NCI-H446 (cell line): ENCODE measurements at regions not wholly inside any gene's neighbourhood (a gene's known extent, or its start where the extent isn't known, plus 50 kb on each side); places are given as distances from the start of the nearest gene placed in this dataset.

ENCODE experiments used
- DNase-seq, 2 experiments: peaks; one replicate each; lab custom pipeline; 2025; lab: John Stamatoyannopoulos, UW

DNA sequence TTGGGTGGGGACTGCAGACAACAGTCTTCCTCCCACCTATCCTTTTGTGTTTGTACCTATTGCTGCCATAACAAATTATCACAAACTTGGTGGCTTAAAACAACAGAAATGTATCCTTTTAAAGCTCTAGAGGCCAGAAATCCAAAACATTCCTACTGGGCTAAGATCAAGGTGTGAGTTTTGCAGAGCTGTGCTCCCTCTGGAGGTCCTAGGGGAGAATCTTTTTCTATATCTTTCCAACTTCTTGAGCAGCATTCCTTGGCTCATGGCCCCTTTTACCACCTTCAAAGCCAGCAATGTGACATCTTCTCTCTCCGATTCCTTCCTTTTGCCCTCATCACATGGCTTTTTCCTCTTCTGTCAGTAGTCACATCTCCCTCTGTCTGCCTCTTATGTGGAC, 190.6 kb downstream of the TTC8 start:
- DNase-seq: no peak

DNA sequence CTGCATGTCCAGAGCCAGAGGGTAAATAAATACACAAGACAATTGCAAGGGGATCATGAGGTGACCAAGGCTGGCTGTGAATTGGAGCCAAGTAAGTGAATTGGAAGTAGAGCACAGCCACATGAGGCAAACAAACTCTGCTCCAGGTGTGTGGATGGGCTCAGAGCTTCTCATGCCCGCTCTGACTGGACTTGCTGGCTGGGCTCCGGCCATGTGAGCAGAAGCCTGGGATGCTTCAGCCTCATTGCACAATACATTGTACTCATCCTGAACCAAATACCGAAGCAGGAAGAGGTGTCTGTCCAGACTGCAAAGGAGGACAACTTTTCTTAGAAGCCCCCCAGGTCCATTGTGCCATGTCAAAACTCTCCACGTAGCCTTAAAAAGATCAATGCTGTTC, 193.0 kb downstream of the TTC8 start:
- DNase-seq: no peak

DNA sequence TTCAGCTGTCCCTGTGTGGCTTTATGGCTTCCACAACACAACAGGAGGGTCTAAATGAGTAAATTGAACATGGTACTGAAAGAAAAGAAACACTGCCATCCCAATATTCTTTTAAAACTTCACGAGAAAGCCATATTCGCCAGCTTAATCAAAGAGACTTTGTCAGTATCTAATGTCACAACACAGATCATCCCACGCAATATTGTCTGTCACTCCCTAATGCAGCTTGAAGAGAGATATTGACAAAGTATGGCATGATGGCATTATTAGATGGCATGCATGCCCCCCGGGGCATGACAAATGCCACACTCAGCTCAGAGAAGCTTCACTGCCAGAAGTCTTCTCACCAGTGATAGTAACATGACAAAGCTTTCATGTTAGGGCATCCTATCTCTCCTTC, 197.8 kb downstream of the TTC8 start:
- DNase-seq: no peak

DNA sequence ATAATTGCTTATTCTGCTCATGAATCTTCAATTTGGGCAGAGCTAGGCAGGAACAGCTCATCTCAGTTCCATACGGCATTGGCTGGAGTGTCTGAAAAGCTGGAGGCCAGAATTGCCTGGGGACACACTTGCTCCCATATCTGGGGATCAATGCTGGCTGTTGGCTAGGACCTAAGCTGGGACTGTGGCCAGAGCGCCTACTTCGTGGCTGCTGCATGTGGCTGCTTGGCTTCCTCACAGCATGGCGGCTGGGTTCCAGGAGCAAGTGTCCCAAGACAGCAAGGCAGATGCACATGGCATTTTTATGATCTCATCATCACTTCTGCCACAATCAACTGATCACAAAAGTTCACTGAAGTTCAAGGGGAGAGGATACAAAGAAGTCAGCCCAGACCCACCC, 200.2 kb downstream of the TTC8 start:
- peak in 1 of 2 experiments; percentile 86 for DNase-seq

DNA sequence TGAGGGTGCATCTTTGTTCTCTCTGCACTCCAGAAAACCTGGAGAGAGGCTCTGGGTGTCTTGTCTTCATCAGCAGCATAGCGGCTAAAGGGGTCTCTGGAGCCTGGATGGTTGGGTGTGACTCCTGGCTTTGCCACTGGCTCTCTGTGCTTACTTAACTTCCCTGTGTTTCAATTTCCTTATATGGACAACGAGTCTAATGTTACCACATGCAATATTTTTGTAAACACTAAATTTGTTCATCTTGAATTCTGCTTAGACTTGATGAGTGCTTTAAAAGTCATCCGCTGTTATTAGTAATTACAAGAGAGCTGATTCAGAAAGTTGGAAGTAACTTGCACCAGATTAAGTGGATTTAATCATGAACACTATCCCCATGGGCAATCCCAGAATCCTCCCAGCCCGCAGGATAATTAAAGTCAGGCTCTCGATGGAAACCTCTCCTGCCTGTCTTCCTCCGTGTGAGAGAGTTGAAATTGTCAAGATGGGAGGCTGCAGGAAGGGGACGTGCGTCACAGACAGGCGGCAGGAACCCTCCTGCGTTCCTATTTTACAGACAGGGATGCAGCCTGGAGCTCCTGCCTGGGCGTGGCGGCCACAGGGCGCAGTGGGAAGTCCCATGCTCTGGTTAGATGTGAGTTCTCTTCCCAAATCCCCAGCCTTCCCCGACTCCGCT, 201.2 kb downstream of the TTC8 start:
- DNase-seq: no peak

DNA sequence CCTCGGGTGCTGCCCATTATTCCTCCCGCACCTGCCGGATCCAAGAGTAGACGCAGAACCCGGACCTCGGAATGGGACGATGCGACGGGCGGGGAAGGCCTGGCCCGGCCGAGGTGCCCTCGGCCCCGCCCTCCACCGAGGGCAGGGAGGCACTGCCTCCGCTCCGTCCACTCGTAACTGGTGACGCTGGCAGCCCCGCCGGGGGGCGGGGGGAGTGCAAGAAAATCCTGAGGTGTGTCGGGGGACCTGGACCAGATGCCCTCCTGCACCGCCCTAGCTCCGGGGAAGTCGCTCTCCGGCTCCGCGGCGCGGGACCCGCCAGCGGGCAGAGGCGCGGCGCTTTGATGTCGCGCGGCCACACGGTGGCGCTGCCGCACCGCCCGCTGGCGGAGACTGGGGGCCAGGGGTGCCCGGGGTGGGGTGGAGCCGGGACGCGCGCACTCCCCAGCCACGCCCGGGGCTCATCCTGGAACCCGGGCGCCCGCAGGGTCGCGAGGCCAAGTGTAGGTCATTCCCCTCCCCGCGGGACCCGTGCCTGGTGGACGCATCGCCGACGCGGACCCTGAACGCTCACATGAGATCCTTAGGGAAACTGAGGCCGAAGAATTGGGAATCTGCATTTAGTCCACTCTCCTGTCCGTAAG, 202.8 kb downstream of the TTC8 start:
- peak in 1 of 2 experiments; percentile 70 for DNase-seq

DNA sequence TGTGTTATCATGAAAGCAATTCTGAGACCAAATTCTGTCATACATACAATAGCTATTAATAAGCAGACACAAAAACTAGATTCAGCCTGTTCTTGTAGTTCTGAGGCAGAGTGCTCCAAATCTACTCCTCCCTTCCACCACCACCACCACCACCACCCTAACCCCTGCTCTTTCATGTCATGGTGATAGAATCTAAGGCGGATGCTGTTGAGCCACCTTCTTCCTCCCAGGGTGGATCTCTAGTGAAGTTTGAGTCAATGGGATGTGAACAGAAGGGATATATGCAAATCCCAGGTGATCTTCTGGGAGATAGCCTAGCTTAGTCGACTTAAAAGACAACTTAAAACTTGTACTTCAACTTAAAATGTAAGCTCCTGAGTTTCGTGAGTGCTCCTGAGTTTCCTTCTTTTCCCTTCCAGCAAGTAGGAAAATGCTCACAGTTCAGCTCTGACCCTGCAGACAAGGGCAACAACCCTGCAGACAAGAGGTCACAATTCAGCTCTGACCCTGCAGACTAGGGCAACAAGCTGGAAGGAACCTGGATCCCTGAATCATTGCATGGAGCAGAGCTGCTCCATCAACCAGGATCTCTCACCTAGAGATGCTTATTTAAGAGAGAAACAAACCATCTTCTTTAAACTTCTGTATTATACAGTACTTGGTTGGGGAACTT, 204.1 kb downstream of the TTC8 start:
- DNase-seq: no peak

DNA sequence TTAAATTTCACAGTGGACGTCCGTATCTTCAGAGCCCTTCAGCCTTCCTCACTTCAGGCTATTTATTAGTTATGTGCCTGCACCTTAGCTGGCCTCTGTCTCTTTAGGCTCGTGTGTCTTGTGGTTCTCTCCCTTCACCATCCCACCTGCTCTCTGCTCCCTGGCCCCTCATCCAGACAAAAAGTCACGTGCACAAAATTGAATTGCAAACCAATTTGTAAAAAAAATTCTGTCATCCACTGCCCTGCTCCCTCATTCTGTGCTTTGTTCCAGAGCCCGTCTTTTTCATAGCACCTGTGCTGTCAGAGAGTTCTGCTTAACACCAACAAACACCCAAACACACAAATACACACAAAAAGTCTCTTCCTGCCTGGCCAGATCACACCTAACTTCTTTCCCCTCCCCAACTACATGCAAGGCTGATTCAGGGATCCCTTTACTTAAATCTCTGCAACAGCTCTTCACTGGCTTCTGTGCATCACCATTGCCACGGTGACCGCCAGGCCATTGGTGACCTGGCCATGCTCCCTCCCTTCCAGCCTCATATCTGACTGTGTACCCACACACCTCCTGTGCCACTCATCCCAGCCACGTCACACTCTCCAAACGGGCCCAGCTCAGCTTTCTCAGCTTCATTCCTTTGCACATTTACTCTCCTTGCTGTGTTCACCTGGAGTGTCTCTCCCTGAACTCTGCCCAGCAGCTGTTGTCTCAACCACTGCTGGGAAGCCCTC, 205.7 kb downstream of the TTC8 start:
- no peak for DNase-seq

DNA sequence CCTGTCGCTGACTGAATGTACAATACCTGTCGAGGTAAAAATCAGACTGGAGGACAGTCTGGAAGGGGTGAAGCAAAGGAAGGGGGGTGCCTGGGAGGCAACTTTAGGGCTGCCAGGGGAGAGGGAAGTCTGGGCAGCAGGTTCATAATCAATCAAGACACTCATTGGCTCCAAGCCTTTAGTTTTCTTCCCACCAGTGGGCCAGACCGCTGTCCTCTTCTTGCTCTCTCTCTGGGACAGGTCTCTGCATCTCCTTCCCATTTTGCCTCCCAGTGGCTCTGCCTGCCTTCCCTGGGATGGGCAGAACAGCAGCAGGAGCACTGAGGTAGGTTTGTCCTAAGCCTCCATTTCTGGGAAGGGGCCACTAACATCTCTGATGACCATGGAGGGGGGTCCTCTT, 206.5 kb downstream of the TTC8 start:
- DNase-seq: no peak

DNA sequence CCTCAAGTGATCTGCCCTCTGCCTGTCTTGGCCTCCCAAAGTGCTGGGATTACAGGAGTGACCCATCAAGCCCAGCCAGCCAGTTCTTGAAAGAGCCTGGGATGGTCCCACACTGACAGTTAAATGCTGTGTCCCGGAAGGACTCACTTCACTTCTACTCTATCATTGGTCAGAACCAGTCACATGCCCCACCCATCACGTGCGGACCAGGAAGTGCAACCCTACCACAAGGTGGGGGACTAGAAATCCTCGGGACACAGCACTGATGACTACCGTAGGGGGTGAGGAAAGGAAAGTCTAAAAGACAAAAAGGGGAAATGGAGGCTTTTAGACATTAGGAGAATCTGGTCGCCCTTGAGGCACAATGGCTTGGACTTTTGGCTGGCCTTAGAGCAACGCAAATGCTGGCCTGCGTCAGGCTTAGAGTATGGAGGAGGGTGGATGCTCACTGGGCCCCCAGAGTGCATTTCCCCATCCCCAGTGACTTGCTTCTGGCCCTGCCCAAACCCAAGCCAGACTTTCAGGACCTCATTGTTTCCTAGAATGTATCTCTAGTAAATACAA, 207.7 kb downstream of the TTC8 start:
- no peak for DNase-seq

DNA sequence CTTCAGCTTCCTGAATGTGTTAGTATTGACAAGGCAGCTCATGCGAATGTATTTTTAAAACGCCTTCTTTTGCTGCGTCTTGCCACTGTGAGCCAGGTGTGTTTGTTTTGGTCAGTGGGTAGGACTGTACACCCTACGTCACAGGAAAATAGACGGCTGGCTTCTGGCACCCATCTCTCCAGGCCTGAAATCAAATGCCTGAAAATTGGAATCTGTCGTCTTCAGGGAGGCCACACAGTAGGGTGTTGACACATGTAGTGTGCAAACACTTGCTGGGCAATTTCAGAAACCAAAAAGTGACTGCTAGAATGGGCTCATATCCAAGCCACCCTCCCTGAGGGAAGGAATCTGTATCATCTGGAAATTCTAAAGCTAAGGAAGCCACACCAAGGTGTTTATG, 209.3 kb downstream of the TTC8 start:
- no peak for DNase-seq

DNA sequence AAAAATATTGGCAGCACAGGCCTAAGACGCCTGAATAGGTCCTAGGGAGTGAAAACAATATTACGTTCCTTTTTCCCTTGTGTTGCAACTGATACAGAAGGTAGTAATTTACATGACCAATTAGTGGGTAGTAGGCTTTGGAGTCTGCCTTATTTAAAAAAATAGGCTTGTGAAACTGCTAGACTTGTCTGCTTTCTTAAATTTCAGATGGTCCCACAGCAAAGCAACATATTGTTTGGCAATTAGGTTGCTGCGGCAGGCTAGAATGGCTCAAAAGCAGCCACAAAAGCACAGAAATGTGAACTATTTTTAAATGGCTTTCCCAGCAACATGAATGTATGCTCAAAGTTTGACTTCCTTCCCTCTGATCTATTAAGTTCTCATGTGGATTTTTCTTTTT, 211.9 kb downstream of the TTC8 start:
- DNase-seq: no peak

DNA sequence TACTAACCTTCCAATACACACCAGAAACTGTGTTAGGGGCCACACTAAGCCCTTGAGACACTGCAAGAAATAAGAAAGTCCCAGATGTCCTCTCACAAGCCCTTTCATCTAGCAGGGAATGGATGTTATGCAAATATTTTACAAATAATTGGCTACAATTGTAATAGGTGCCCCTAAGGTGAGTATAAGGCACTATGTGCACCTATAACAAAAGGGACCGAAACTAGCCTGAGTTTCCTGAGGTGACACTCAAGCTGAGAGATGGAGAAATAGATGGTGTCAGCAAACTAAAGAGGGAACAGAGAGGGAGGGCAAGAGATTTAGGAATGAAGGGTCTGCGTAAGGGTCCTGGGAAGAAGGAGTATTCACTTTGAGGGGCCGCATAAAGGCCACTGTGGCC, 212.6 kb downstream of the TTC8 start:
- no peak for DNase-seq

DNA sequence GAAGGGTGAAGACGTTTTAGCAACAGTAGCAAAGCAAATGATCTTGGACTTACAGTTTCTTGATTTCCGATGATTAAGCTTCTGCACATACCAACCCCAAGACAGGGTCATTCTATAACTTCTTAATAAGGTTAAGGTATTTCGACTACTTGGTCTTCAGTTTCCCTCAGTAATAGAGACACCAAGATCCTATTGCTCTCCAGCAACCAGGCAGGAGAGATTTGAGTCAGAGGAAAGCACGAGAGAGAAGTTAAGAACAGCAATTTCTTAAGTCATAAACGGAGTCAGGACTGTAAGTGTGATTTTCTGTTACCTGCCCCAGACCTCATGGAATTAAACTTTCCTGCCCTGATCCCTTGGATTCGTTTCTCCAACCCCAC, 215.6 kb downstream of the TTC8 start:
- DNase-seq: no peak

DNA sequence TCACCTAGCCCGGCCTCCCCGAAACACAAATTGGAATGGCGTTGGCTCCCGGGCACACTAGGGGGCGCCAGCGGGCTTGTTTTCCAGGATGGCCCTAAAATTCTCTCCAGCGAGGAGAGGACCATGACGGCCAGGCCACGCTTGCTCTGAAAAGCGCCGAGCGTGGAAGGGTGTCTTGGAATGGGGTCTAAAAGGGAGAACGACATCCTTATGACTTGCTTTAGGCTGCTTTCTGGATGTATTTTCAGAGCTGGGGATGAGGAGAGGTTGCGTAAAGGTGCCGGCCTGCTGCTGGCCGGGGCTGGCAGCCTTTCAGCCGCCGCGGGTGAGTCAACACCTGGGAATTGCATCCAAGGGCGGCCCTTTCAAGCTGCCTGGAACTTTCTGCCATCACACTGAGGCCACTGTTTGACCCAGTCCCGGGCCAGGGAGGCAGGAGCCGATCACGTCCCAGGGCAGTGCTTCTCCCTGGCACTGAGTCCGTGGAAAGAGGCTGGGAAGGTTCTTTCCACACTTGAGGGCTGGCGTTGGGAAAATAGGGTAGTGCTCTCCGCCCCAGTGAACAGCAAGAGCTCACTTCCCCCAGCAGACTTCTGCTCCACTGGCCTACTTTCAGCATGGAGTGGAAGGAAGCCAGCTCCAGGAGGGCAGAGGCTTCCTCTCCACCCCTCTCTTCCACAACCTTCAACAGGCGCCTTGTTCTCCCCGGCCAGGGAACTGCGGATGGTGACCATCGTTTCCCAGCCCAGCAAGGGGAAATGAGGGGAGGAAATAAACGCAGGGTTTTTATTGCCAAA, 216.2 kb downstream of the TTC8 start:
- peak; percentile 89 to 96 for DNase-seq

DNA sequence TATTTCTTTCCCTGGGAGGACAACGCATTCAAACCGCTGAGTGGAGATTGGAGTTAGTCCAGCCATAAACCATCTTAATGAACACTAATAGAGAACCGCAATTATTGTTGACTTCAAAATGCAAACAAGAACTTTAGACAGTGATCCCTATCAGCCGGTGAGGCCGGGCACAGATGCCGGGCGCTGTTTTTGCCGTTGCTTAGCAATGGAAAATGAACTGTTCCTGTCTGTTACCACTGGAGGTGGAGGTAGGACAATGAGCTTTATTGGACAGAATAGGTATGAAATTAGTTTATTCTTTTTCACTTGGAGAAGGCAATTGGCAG, 216.8 kb downstream of the TTC8 start:
- DNase-seq: peak; percentile 69 to 78

DNA sequence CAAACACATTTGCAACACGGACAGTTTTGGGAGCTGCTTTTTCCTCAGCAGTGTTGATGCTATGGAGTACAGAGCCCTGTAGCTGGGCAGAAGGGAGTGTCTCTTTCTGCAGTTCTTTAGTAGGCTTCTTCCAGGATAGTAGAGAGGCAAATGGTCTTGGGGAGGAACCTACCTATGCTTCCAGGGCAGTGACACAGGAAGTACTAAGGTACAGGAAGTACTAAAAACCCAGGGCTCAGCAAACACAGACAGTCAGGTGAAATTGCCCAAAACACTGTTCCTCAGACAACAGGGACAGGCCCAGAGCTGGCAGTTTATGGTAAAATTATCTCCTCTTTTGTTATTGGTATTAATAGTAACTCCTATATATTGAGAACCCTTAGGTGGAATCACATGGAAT, 217.6 kb downstream of the TTC8 start:
- DNase-seq: no peak

DNA sequence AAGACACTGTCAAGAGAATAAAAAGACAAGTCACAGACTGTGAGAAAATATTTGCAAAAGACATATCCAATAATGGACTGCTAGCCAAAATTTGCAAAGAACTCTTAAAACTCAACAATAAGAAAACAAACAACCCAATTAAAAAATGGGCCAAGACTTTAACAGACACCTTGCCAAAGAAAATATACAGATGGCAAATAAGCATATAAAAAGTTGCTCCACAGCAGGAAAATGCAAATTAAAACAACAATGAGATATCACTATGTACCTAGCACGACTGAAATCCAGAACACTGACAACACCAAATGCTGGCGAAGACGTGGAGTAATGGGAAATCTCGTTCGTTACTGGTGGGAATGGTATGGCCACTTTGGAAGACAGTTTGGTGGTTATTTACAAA, 228.9 kb downstream of the TTC8 start:
- DNase-seq: no peak

DNA sequence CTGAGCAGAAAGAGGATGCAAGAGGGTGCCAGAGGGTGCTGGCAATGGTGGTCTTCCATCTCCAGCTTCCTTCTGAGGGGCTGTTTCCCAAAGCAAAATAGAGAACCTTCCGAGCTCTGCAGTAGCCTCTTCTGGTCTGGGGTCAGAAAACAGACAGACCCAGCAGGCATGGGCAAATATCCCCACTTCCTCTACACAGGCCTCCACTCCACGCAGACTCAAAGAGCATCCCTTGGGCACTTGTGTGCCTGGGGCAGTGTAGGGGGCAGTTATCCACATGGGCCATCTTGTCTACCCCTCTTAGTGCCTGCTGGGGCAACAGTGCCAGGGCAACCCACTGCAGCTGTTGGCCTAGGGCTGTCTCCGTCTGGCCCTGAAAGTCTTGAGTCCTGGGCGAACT, 231.9 kb downstream of the TTC8 start:
- DNase-seq: no peak

DNA sequence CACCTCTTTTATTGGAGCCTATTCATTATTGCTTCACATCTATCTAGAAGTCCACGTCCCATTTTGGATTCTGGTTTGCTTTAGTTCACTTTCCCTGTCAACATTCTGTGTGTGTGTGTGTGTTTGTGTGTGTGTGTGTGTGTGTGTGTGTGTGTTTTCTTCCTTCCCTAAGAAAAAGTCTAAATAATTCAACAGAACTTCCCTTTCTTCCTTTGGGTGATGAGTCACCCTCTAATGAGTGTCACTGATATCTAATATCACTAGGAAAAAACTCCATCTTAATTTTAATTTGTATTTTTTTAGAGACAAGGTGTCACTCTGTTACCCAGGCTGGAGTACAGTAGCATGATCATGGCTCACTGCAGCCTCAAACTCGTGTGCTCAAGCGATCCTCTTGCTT, 234.2 kb downstream of the TTC8 start:
- DNase-seq: no peak

DNA sequence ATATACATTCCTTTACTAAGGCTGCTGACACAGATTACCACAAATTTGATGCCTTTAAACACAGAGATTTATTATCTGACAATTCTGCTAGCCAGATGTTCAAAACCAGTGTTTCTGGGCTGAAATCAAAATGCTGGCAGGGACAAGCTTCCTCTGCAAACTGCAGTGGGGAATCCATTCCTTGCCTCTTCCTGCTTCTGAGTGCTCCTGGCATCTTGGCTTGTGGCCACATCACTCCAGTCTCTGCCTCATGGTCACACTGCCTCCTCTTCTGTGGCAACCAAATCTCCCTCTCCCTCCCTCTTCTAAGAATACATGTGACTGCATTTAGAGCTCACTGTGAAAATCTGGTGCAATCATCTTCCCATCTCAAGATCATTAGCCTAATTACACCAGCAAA, 235.7 kb downstream of the TTC8 start:
- peak in 1 of 2 experiments; percentile 17 for DNase-seq

DNA sequence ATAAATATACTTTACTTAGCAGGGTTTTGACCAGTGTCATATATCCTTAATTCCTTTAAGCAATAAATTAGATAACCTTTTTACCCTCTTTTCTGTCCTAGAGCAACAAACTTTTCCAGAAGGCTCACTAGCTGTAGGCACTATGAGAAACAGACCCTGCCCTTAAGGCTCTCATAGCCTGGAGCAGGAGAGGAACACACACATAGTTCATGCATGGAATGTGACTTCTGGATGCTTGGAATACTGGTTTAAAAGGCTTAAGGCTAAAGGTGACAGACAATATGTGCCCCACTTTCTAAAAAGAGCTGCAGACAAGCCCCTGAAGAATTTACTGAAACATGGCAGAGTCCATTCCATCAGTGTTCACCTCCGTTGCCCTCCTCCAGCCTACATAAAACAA, 237.2 kb downstream of the TTC8 start:
- DNase-seq: no peak
